VCaP (cell line): ENCODE measurements at regions not wholly inside any gene's neighbourhood (a gene's known extent, or its start where the extent isn't known, plus 50 kb on each side); places are given as distances from the start of the nearest gene placed in this dataset.

ENCODE experiments used
- H3K27ac ChIP-seq: fragments of 450-650 bp; 2 replicates; pipeline ENCODE4 v1.5.1; 2017
- TF ChIP-seq, protein P1 (sequence below): fragments of 450-650 bp; conservative IDR thresholded peaks from 2 replicates; pipeline ENCODE4 v1.5.1; 2017; ENCODE audit warnings: mild to moderate bottlenecking, moderate library complexity

DNA sequence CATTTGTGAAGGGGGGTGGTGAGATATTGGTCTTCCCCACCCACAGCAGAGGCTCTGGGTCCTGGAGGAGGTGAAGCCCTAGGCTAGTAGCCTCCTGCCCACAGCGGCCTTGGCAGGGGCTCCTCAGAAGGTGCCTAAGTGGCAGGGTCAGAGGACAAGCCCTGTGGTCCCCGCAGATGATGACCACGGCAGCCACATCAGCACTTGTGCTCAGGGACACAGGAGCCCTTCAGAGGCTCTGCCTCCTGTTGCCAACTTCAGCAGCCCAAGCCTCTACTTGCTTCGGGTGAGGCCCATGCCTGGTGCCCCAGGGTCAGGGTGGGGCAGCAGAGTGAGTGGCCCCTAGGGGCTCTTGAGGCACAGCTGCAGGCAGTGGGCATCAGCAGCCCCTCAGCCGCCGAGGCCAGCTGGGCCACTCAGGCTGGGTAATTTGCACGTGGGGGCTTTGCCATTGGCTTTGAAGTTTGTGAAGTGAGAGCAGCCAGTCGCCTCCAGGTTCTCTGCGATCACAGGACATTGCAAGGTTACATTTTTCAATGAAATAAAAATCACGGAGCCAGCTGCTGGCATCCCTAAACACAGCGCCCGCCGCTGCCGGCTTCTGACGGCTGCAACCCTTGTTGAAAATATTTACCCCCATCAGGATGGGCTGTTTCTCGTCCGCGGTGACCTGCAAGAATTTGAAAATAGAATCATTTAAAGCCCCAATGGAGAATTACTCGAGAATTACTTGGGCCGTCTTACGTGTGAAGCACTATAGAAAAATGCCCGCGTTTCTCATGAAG lies 108.5 kb downstream of the HMX1 start:
- no peak overlapping the region for H3K27ac ChIP-seq
- TF ChIP-seq, protein P1, sequence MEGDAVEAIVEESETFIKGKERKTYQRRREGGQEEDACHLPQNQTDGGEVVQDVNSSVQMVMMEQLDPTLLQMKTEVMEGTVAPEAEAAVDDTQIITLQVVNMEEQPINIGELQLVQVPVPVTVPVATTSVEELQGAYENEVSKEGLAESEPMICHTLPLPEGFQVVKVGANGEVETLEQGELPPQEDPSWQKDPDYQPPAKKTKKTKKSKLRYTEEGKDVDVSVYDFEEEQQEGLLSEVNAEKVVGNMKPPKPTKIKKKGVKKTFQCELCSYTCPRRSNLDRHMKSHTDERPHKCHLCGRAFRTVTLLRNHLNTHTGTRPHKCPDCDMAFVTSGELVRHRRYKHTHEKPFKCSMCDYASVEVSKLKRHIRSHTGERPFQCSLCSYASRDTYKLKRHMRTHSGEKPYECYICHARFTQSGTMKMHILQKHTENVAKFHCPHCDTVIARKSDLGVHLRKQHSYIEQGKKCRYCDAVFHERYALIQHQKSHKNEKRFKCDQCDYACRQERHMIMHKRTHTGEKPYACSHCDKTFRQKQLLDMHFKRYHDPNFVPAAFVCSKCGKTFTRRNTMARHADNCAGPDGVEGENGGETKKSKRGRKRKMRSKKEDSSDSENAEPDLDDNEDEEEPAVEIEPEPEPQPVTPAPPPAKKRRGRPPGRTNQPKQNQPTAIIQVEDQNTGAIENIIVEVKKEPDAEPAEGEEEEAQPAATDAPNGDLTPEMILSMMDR: no peak

DNA sequence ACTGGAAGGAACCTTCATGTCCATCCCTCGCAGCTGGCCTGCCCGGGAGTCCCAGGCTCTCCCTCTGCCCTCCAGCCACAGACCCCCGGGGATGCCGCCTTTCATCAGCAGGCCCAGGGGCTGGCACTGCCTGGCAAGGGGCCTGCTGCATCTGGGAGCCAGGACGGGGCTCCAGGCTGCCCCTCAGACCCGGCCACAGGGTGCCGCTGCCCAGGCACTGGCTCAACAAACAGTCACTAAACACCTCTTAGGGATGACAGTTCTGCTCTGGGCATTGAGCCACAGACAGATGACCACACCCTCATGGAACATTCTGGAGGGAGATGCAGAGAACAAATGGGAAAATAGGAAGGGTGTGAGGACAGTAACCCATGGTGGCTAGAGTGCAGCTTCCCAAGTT lies 109.3 kb downstream of the HMX1 start:
- H3K27ac ChIP-seq: no peak overlapping the region
- TF ChIP-seq, protein P1: no peak

DNA sequence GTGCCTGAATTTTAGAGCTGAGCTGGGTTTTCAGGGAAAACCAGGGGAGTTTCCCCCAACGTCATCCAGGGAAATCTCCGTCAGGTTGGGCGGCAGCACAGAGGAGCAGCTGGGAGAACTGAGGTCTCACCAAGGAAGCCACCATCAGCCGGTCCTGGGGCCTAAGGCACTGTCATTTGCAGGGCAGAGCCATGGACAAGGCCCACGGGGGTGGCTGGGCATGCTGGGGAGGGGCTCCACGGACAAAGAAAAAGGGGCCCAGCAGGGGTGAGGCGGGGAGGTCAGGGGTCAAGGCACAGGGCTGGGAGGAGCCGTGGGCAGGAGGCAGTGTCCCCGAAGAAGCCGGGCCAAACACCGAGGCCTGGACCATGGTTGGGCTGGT lies 109.8 kb downstream of the HMX1 start:
- no peak overlapping the region for H3K27ac ChIP-seq
- TF ChIP-seq, protein P1: no peak

DNA sequence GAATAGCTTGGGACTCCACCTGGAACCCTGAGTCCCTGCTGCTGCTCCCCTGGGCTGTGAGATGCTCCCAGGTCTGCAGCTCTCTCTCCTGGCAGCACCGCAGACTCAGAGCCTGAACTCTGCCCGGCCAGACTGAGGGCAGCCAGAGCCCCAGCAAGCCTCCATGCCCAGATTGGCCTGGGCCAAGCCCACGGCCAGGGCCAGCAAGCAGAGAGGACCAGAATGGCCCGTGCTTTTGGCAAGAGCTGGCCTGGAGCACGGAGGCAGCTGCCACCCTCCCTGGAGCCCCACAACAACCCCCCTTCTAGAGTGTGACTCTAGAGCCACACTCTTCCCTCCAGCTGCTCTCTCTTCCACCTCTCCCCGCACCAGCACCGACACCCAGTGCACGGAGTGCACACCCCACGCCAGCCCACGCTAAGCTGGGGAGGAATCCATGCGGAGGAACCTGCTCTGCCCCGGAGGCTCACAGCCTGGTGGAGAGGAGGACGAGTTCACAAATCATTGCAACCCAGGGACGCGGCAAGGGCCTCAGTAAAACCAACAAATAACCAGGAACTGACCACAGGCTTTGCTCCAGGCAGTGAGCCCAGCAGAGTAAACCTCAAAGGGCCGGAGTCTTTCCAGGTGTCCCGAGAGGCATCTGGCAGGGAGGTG lies 110.3 kb downstream of the HMX1 start:
- TF ChIP-seq, protein P1: no peak
- H3K27ac ChIP-seq: no peak overlapping the region

DNA sequence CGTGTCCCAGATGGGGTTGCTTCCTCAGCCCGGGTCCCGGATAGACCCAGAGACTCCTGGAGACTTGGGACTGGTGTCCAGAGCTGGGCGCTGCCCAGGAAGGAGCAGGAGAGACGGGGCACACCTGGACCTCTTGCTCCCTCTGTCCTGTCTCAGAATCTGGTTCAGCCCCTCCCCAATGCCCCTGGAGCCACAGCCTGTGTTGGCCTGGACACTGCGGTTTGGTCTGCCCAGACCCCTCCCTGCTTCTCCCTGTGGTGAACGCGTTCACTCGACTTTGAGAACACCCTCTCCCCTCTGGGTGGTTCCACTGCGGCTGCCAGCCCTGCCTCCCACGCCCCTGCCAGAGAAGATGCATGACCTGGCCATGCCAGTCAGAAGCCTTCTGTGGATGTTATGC lies 111.1 kb downstream of the HMX1 start:
- TF ChIP-seq, protein P1: no peak
- no peak overlapping the region for H3K27ac ChIP-seq

DNA sequence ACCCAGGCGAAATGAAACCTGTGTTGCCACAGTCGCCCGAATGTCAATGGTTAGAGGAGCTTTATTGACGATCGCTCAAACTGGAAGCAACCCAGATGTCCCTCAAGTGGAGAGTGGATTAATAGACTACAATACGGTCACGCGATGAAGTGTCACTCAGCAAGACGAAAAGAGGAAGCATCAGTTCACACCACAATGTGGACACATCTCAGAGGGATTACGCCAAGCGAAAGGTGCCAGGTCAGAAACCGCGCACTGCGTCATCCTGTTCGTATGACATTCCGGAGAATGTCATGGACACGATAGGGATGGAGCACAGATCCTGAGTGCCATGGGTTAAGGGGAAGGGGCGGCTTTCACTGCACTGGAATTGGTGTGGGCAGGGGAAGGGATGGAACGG lies 111.7 kb downstream of the HMX1 start:
- no peak overlapping the region for H3K27ac ChIP-seq
- TF ChIP-seq, protein P1: no peak

DNA sequence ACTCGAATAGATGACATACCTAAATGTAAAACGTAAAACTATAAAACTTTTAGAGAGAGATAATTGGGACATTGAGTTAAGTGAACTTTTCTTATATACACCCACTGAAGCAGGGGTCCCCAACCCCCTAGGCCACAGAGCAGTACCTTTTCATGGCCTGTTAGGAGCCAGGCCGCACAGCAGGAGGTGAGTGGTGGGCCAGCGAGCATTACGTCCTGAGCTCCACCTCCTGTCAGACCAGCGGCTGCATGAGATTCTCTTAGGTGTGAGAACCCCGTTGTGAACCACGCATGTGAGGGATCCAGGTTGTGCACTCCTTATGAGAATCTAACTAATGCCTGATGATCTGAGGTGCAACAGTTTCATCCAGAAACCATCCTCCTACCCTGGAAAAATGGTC lies 114.8 kb downstream of the HMX1 start:
- H3K27ac ChIP-seq: no peak overlapping the region
- TF ChIP-seq, protein P1: no peak
